ENCODE measurements at regions not wholly inside any gene's neighbourhood (a gene's known extent, or its start where the extent isn't known, plus 50 kb on each side); places are given as distances from the start of the nearest gene placed in this dataset.

DNA sequence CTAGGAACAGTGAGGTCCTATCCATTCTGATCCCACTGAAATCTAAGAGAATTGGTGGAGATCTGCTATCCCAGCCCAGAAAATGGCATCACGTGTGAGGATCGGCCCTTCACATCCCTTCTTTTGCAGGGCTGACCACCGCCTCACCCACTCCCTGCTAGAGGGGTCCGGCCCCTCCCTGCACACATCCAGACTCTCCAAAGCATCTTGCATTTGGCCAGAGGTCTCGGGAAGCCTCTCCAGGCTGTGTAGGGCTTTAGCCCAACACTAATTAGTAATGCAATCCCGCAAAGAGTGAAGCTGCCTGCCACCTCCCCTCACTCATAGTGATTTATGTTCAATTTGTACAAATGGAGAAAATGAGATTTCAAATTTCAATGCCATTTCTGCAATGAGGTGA, 434.4 kb upstream of the ZFHX3 start:
- no TSS peak for BruUV-seq (replicated peaks)
- no peaks in the 10 kb centered on the region for H3K4me1 ChIP-seq (ENCODE audit: control insufficient read depth in 1 of 2, insufficient read depth in 2 of 2, low read length in 2 of 2)
- H3K4me2 ChIP-seq (ENCODE audit: low read length): no peak overlapping the region
- no peaks in the 10 kb centered on the region for H3K36me3 ChIP-seq (ENCODE audit: control insufficient read depth in 1 of 2, insufficient read depth in 2 of 2, low read length in 2 of 2)
- H3K79me2 ChIP-seq (ENCODE audit: insufficient read depth, low read length): no peaks in the 10 kb centered on the region
- H3K4me3 ChIP-seq (replicated peaks in 1 of 2; ENCODE audit: low read depth in 1 of 2, low read length in 2 of 2): no peak overlapping the region
- H3K27me3 ChIP-seq (ENCODE audit: insufficient read depth, low read length): peaks cover 43% of the 10 kb centered on the region
- TF ChIP-seq SIN3A (IDR thresholded peaks at IDR 0.05; ENCODE audit: low read depth): no peak
- no peak for TF ChIP-seq FOSL1 (IDR thresholded peaks at IDR 0.05; ENCODE audit: low read depth)
- TF ChIP-seq MAX (IDR thresholded peaks at IDR 0.05): no peak
- TF ChIP-seq CEBPB (IDR thresholded peaks at IDR 0.05; ENCODE audit: low read depth): no peak
- no peak for TF ChIP-seq YY1 (IDR thresholded peaks at IDR 0.05; ENCODE audit: extremely low read depth, insufficient replicate concordance, low read depth, low read length)
- no peak for TF ChIP-seq EGR1 (IDR thresholded peaks at IDR 0.05; ENCODE audit: low read depth)
- no peak for TF ChIP-seq POLR2AphosphoS5 (IDR thresholded peaks at IDR 0.05; ENCODE audit: low read depth, low read length)
- no peak for TF ChIP-seq CTCF (IDR thresholded peaks at IDR 0.05 in 2 of 3, conservative IDR thresholded peaks at IDR 0.05 in 1 of 3; ENCODE audit: borderline replicate concordance in 1 of 3, insufficient read depth in 1 of 3, low read depth in 2 of 3, low read length in 2 of 3)
- TF ChIP-seq ZFX (IDR thresholded peaks at IDR 0.05): no peak
- no peak for TF ChIP-seq SRF (IDR thresholded peaks at IDR 0.05; ENCODE audit: low read depth)
- no peak for TF ChIP-seq ELF1 (IDR thresholded peaks at IDR 0.05; ENCODE audit: borderline replicate concordance, low read depth)
- TF ChIP-seq CBX3 (IDR thresholded peaks at IDR 0.05; ENCODE audit: low read depth): no peak
- no peak for TF ChIP-seq SP1 (IDR thresholded peaks at IDR 0.05; ENCODE audit: low read depth)
- TF ChIP-seq EZH2 (IDR thresholded peaks at IDR 0.05): no peak
- H3K9me2 ChIP-seq (ENCODE audit: insufficient read depth): no peaks in the 10 kb centered on the region
- H3K9ac ChIP-seq (ENCODE audit: low read length): no peak overlapping the region
- ChIA-PET POLR2A (no interaction called here), RAD21 (ENCODE audit: low non-redundant PET in 1 of 2, low total read pairs in 2 of 2, uncharacterized antibody in 2 of 2, unreplicated experiment in 2 of 2) (no interaction called here), CTCF (no interaction called here)
- no peak overlapping the region for H2AFZ ChIP-seq (ENCODE audit: low read depth, low read length, poor library complexity, severe bottlenecking)
- no peaks in the 10 kb centered on the region for H3K9me3 ChIP-seq (ENCODE audit: control insufficient read depth in 1 of 2, insufficient read depth in 1 of 2, low read depth in 1 of 2, low read length in 2 of 2)
- H4K20me1 ChIP-seq (ENCODE audit: insufficient read depth): no peaks in the 10 kb centered on the region
- no peak for ATAC-seq
- intact Hi-C loops (cut with micrococcal nuclease): no loop called here
- H3K27ac ChIP-seq (ENCODE audit: low read depth, low read length): no peak overlapping the region
- DNase-seq (ENCODE audit: low read depth, low spot score): no peak
